GM12864 (cell line): ENCODE measurements at regions not wholly inside any gene's neighbourhood (a gene's known extent, or its start where the extent isn't known, plus 50 kb on each side); places are given as distances from the start of the nearest gene placed in this dataset.

Experiments
- DNase-seq: peaks from one replicate; pipeline ENCODE4 v3.0.0-alpha.2; 2011; ENCODE audit warnings: low read depth
- H3K4me3 ChIP-seq: 2 replicates; pipeline ENCODE4 v1.5.1; 2011; ENCODE audit warnings: mild to moderate bottlenecking, low read depth, low read length, control low read depth
- TF ChIP-seq, protein P1 (sequence below): IDR thresholded peaks from 2 replicates; pipeline ENCODE4 v1.5.1; 2011; ENCODE audit warnings: low read depth, mild to moderate bottlenecking, moderate library complexity, low read length, control low read depth, inconsistent platforms; ENCODE audit errors: missing control alignments

DNA sequence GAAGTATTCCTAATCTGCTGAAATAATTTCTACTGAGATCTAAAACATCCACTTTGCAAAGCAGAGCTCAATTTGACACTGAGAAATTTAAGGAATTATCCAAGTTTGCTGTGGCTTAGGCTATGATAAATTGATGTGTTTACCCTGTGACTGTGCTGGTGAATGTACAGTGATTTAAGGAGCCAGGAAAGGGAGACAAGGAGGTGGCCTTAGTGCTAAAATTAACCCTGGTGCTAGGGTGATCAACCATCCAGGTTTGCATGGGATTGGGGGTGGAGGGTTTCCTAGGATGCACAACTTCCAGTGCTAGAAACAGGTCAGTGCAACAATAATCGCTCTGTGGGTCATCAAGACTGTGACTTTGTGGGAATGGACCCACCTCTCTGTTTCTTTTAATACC is 307.5 kb upstream of the SPRED2 start:
- DNase-seq: no peak
- TF ChIP-seq, protein P1, sequence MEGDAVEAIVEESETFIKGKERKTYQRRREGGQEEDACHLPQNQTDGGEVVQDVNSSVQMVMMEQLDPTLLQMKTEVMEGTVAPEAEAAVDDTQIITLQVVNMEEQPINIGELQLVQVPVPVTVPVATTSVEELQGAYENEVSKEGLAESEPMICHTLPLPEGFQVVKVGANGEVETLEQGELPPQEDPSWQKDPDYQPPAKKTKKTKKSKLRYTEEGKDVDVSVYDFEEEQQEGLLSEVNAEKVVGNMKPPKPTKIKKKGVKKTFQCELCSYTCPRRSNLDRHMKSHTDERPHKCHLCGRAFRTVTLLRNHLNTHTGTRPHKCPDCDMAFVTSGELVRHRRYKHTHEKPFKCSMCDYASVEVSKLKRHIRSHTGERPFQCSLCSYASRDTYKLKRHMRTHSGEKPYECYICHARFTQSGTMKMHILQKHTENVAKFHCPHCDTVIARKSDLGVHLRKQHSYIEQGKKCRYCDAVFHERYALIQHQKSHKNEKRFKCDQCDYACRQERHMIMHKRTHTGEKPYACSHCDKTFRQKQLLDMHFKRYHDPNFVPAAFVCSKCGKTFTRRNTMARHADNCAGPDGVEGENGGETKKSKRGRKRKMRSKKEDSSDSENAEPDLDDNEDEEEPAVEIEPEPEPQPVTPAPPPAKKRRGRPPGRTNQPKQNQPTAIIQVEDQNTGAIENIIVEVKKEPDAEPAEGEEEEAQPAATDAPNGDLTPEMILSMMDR: no peak
- no peak overlapping the region for H3K4me3 ChIP-seq

DNA sequence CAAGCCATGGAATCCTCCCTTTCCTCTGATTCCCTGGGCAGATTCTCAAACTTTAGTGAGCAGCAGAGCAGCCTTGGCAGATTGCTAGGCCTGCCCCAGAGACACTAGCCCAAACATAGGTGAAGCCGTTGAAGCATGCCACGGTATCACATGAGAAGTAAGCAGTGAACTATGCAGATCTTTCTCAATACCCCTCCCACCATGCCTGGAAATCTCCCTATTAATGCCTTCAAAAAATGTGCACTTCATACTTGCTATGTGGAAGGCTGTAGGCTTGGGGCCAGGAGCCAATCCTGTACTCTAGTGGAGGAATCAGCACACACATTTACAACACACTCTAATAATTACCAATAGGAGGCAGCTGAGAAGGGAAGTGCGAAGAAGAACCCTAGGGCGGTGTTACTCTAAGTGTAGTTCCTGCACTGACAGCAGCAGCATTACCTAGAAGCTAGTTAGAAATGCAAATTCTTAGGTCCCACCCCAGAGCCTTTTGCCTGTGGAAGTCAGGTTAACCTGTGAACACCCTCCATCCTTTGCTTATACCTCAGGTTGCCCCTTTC is 305.1 kb upstream of the SPRED2 start:
- TF ChIP-seq, protein P1: no peak
- DNase-seq: no peak
- H3K4me3 ChIP-seq: no peak overlapping the region

DNA sequence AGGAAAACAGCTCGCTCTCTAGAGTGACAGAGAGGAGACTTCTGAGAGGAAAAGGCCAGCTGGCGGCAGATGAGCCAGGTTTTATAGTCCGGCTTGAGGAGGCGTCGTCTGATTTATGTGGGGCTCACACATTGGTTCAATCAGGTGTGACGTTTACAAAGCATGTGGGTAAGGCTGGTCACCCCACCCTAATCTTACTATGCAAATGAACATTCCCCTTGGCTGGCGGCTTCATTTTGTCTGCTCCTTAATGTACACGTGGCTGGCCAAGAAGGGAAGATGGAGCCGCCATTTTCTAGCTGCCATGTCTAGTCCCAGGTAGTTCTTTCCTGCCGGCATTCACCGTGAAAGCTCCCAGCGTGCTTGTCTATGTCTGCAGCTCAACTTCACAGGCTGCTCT is 299.1 kb upstream of the SPRED2 start:
- TF ChIP-seq, protein P1: no peak
- no peak for DNase-seq
- no peak overlapping the region for H3K4me3 ChIP-seq

DNA sequence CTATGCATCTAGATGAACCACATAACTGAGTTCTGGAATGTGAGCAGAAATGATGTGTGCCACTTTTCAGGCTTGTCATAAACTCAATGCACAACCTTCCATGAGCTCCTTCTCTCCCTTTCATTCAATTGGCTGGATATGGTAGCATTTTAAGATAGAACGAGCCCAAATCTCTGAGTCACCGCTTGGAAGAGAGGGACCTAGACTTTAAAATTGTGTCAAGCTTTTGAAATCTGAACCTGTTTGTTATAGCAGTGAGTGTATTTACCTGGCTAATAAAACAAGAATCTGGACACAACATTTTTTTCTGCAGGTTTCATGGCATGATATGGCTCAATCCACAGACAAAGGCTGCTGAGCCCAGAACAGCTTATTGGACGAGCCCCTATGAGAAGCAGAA is 297.8 kb upstream of the SPRED2 start:
- TF ChIP-seq, protein P1: no peak
- H3K4me3 ChIP-seq: no peak overlapping the region
- no peak for DNase-seq

DNA sequence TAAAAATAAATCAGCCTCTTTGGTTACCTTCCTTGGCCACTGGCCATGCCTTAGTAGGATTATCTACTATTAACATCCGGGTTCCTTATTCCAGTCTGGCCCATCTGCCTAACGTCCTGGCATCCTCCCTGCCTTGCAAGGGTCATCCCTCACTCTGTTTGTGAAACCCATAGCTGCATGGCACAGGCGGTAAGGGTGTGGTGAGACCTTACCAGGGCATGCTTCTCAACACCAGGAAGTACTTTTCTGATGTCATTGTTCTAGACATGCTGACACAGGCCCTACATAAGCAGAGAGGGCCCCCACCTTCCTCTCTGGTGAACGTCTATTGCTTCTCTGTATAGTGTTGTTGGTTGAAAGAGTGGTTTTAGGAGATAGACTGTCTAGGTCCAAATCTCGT is 296.8 kb upstream of the SPRED2 start:
- H3K4me3 ChIP-seq: no peak overlapping the region
- no peak for DNase-seq
- TF ChIP-seq, protein P1: no peak

DNA sequence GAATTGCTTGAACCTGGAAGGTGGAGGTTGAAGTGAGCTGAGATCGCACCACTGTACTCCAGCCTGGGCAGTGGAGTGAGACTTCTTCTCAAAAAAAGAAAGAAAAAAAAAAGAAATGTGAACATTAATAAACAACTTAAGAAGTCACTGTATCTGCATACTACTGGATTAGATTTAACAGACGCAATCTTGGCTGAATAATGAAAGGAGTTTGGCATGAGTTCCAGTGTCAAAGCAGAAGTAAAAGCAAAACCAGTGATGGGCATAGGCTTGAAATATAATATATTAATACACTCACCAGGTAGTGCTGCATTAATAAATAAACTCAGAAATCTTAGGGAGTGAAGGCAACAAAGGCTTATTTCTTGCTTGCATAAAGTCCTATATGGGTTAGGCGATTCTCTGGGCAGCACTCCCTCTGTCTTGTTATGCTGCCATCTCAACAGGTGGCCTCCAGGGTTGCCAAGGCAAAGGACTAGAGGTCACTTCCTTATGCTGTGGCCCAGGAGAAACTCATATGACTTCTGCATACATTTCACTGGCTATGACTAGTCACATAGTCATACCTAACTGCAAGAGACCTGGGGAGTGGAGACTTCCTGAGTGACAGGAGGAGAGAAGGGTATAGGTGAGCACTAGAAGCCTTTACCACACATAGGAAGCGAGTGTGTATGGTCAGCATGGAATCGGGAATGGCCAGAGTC is 296.2 kb upstream of the SPRED2 start:
- H3K4me3 ChIP-seq: no peak overlapping the region
- TF ChIP-seq, protein P1: no peak
- DNase-seq: no peak

DNA sequence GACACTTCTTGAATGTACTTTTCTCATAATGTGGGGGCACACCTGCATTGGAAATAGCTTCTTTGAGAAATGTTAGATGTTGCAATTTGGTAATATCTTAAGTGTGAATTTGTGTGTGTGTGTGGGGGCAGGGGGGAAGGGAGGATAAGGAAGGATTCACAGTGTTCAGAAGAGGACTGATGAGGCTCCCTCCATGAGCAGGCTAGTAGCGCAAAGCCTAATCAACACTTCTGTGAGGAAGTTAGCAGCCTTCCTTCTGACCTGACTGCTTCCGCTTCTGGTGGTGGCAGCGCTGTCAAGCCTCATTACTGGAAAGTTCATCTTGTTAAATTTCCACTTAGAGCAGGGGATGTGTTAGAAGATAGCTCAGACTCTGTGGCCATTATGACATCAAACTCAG is 295.4 kb upstream of the SPRED2 start:
- TF ChIP-seq, protein P1: no peak
- H3K4me3 ChIP-seq: no peak overlapping the region
- no peak for DNase-seq
